Myocyte (in vitro differentiated cells): ENCODE measurements at regions not wholly inside any gene's neighbourhood (a gene's known extent, or its start where the extent isn't known, plus 50 kb on each side); places are given as distances from the start of the nearest gene placed in this dataset.

Source experiments
- DNase-seq: peaks from one replicate; pipeline ENCODE4 v3.0.0-alpha.2; 2012; ENCODE audit warnings: low read depth

DNA sequence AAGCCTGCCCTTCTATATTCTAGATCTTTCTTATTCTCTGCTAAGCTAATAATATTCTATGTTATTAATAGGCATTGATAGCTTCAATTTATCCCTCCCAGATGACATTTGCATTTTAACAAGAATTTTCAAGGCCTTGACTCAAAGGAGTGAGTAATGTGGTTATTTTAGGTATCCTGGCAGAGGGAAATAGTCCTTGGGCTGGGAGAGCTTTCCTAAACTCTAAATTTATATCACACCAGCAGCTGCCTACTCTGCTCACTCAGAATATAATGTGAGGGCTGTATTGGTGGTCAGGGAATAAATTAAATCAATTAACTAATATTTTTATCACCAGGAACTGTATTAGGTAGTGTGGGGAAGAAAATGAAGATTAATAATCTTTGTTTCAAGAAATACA lies 74.8 kb upstream of the ADAM23 start:
- peak; percentile 82 for DNase-seq

DNA sequence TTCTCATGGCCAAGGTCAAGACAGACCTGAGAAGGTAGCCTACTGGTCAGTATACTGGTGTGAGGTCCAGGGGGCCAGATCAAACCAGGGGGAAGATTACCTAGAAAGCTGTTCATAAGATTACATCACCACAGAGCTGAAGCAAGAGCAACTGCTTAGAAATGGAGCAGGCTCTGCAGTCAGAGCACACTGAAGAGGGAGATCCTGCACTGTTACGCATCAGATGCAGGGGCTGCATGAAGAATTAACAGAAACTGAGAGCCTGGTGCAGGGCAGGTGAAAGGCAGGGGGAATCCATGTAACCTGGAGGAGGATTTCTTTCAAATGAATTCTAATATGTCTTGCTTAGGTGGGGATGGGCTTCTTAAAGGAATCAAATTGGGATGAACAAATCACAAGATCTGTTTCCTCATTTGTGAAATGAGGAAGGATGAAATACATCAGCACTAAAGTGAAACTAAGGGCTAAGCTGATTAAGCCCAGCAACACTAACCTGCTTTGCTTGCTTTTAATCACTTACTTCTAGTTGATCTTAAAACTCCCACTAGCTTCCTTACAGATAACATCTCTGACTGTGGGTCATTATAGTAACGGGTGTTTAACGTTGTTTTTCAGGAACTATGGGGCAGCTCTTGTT lies 74.3 kb upstream of the ADAM23 start:
- peak; percentile 47 for DNase-seq

DNA sequence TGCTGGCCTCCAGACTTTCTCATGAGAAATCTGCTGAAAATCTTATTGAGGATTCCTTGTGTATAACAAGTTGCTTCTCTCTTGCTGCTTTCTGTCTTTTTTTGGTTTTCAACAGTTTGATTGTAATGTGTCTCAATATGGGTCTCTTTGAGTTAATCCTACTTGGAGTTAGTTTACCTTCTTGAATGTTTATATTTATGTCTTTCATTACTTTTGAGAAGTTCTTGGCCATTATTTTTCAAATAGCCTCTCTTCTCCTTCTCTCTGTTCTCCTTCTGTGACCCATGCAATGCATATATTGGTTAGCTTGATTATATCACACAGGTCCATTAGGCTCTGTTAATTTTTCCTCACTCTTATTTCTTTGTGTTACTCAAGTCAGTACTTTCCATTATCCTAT lies 67.4 kb upstream of the ADAM23 start:
- DNase-seq = no peak

- peak; percentile 98 for DNase-seq
Measured at GRCh38 chr2:206378835-206379234, 64.5 kb upstream of the ADAM23 start.

GRCh38 chr2:206379266-206379665 lies 64.1 kb upstream of the ADAM23 start:
- DNase-seq = peak; percentile 97

DNA sequence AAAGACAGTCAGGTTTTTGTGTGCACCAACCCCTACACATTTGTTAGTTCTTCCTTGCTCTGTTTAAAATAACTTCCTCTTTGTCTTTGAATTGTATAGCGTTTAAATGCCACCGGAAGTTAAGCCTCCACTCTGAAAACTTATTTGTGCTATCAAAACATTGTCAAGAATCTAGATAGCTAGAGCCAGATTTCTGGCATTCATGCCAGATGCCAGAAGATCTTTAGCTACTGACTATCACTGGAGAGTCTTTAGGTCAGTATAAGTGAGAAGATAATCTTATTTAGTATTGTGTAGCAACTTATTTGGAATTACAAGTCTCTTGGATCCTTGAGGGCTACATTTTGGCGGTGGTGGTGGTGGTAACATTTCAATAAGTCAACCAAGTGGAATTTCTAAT lies 63.4 kb upstream of the ADAM23 start:
- peak; percentile 70 for DNase-seq

DNA sequence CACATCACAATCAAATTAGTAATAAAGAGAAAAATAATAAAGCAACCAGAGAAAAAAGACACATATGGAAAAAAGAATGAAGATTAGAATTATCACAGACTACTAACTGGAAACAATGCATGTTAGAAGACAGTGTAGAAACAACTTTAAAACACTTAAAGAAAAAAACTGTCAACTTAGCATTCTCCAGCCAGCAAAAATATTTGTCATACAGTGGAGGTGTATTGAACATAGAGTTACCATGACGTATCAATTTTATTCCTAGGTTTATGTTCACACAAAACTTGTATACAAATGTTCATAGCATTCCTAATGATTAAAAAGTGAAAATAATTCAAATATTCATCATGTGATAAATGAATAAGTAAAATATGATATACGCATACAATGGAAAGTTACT lies 61.5 kb upstream of the ADAM23 start:
- no peak for DNase-seq

DNA sequence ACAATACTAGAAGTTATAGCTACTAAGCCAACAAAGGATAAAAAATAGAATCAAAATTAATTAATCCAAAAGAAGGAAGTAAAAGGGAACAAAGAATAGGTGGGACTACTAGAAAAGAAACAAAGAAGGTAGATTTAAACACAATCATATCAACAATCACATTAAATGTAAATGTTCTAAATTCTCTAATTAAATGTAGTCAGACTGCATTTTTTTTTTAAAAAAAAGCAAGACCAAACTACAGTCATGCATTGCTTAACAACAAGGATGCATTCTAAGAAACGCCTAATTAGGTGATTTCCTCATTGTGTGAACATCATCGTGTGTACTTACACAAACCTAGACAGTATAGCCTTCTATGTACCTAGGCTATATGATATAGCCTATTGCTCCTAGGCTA lies 59.7 kb upstream of the ADAM23 start:
- DNase-seq = no peak

- DNase-seq = no peak
Measured at GRCh38 chr2:206387808-206388207, 55.5 kb upstream of the ADAM23 start.

GRCh38 chr2:206388698-206389097 lies 54.6 kb upstream of the ADAM23 start:
- DNase-seq = no peak

- no peak for DNase-seq
Measured at GRCh38 chr2:206389164-206389563, 54.2 kb upstream of the ADAM23 start.

GRCh38 chr2:206390181-206390580 lies 53.2 kb upstream of the ADAM23 start:
- DNase-seq = peak; percentile 27

DNA sequence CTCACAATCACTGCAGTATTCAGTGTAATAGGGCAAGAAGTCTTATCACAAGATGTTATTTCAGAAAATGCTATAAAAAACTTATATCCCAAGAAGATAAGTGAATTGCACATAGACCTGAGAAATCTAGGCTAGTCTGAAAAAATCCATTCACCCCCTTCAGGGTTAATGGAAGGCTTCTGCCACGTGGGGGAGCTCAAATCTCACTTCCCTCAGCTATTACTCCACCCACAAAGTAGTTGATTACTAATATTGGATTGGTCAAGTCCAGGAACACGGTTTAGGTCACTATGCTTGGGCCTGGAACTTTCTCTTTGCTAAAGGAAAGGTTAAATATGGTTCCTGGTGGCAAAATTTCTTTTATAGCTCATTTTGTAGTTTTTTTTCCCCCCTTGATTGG lies 51.2 kb upstream of the ADAM23 start:
- DNase-seq = peak; percentile 60
